H1 (cell line): ENCODE measurements at regions not wholly inside any gene's neighbourhood (a gene's known extent, or its start where the extent isn't known, plus 50 kb on each side); places are given as distances from the start of the nearest gene placed in this dataset.

ENCODE experiments used
- CTCF ChIA-PET: fragments of 300-600 bp; sonication (Branson Sonifier 250); formaldehyde crosslinking; loops from one replicate; lab custom pipeline; 2021; ENCODE audit not compliant: partially characterized antibody; lab: Charles Lee
- POLR2A ChIA-PET: fragments of 300-600 bp; sonication (Branson Sonifier 250); formaldehyde crosslinking; loops from one replicate; lab custom pipeline; 2021; ENCODE audit warnings: inconsistent platforms; ENCODE audit not compliant: partially characterized antibody; lab: Charles Lee
- DNase-seq, 2 experiments: peaks; one replicate each; pipeline versions ENCODE4 v3.0.0 to v3.0.0-alpha.2; 2010 to 2022; ENCODE audit warnings: low spot score in 2 of 2, low read depth in 1 of 2, mixed read lengths in 1 of 2
- FAIRE-seq: peaks from 2 replicates; lab custom pipeline; 2011; peaks lifted over from hg19 to GRCh38; lab: Jason Lieb, UNC
- H2AFZ ChIP-seq: 2 replicates; pipeline ENCODE4 v1.8.1; 2012; ENCODE audit warnings: low read length, inconsistent platforms
- H2AK5ac ChIP-seq: 2 replicates; pipeline ENCODE4 v1.6.1; 2013; ENCODE audit warnings: low read depth, low read length
- H2BK120ac ChIP-seq: replicated peaks from 2 replicates; pipeline ENCODE3; 2013; ENCODE audit warnings: low read depth, low read length, inconsistent platforms
- H2BK12ac ChIP-seq: 2 replicates; pipeline ENCODE4 v1.6.1; 2013; ENCODE audit warnings: low read depth, low read length
- H2BK15ac ChIP-seq: 2 replicates; pipeline ENCODE4 v1.6.1; 2013; ENCODE audit warnings: low read length
- H2BK20ac ChIP-seq: 2 replicates; pipeline ENCODE4 v1.6.1; 2013; ENCODE audit warnings: low read length
- H2BK5ac ChIP-seq: 2 replicates; pipeline ENCODE4 v1.6.1; 2013; ENCODE audit warnings: low read depth, low read length
- H3K14ac ChIP-seq: 2 replicates; pipeline ENCODE4 v1.6.1; 2013; ENCODE audit warnings: inconsistent platforms; ENCODE audit not compliant: insufficient read length
- H3K18ac ChIP-seq: 2 replicates; pipeline ENCODE4 v1.6.1; 2013; ENCODE audit warnings: low read length; ENCODE audit errors: extremely low read depth
- H3K23ac ChIP-seq: 2 replicates; pipeline ENCODE4 v1.6.1; 2013; ENCODE audit warnings: inconsistent platforms; ENCODE audit not compliant: insufficient read length
- H3K23me2 ChIP-seq: 2 replicates; pipeline ENCODE4 v1.6.1; 2013; ENCODE audit warnings: low read depth, low read length
- H3K27ac ChIP-seq: 2 replicates; pipeline ENCODE4 v1.6.1; 2011; ENCODE audit warnings: low read depth, low read length, inconsistent platforms
- H3K27me3 ChIP-seq, 4 experiments: replicated peaks in 1 of 4; 1 replicate in 1 of 4; 2 replicates in 3 of 4; pipeline versions ENCODE4 v1.6.1 to v1.8.1; 2011 to 2013; ENCODE audit warnings: low read length in 3 of 4, mild to moderate bottlenecking in 3 of 4, inconsistent platforms in 2 of 4, mixed read lengths in 2 of 4, moderate library complexity in 1 of 4; ENCODE audit not compliant: control insufficient read depth in 3 of 4, insufficient read depth in 3 of 4; ENCODE audit errors: extremely low read depth in 1 of 4
- H3K36me3 ChIP-seq, 4 experiments: 2 replicates each; pipeline versions ENCODE4 v1.6.1 to v1.8.1; 2011 to 2013; ENCODE audit warnings: mild to moderate bottlenecking in 4 of 4, low read length in 3 of 4, moderate library complexity in 2 of 4, control low read depth in 1 of 4, inconsistent platforms in 1 of 4; ENCODE audit not compliant: insufficient read depth in 4 of 4, control insufficient read depth in 2 of 4
- H3K4ac ChIP-seq: replicated peaks from 2 replicates; pipeline ENCODE3; 2013; ENCODE audit warnings: low read length, low read depth, mixed read lengths, inconsistent platforms; ENCODE audit not compliant: insufficient read length
- H3K4me1 ChIP-seq, 4 experiments: replicated peaks in 1 of 4; 1 replicate in 1 of 4; 2 replicates in 3 of 4; pipeline versions ENCODE4 v1.6.1 to v1.8.1; 2011 to 2013; ENCODE audit warnings: low read length in 3 of 4, inconsistent platforms in 2 of 4, mixed read lengths in 1 of 4; ENCODE audit not compliant: insufficient read depth in 4 of 4, control insufficient read depth in 3 of 4
- H3K4me2 ChIP-seq, 2 experiments: 2 replicates each; pipeline versions ENCODE4 v1.6.1 to v1.8.1; 2011 to 2013; ENCODE audit warnings: low read depth in 2 of 2, low read length in 2 of 2, control low read depth in 1 of 2, inconsistent platforms in 1 of 2, mild to moderate bottlenecking in 1 of 2; ENCODE audit not compliant: insufficient read depth in 1 of 2
- H3K4me3 ChIP-seq, 4 experiments: fragments of 200-600, 300-600 bp in 1 of 4; sonication (generic), shearing (Covaris generic), sonication (Bioruptor Twin) in 1 of 4; 2 replicates each; pipeline versions ENCODE4 v1.5.1 to v1.8.1; 2011 to 2016; ENCODE audit warnings: low read length in 4 of 4, low read depth in 3 of 4, control low read depth in 2 of 4, inconsistent platforms in 2 of 4, mild to moderate bottlenecking in 2 of 4, mixed read lengths in 1 of 4, moderate library complexity in 1 of 4; ENCODE audit not compliant: insufficient read depth in 2 of 4; ENCODE audit errors: extremely low read depth in 1 of 4
- H3K56ac ChIP-seq: replicated peaks from 2 replicates; pipeline ENCODE3; 2013; ENCODE audit warnings: low read depth, mild to moderate bottlenecking, mixed read lengths, low read length, inconsistent platforms; ENCODE audit not compliant: insufficient read length
- H3K79me1 ChIP-seq: 2 replicates; pipeline ENCODE4 v1.6.1; 2013; ENCODE audit warnings: low read depth, low read length, control low read depth
- H3K79me2 ChIP-seq, 2 experiments: 2 replicates each; pipeline versions ENCODE4 v1.6.1 to v1.8.1; 2012 to 2013; ENCODE audit warnings: low read length in 2 of 2, mild to moderate bottlenecking in 2 of 2, inconsistent platforms in 1 of 2; ENCODE audit not compliant: insufficient read depth in 2 of 2, control insufficient read depth in 1 of 2
- H3K9ac ChIP-seq, 4 experiments: replicated peaks in 1 of 4; 1 replicate in 1 of 4; 2 replicates in 3 of 4; pipeline versions ENCODE4 v1.6.1 to v1.8.1; 2011 to 2013; ENCODE audit warnings: low read depth in 3 of 4, low read length in 3 of 4, control low read depth in 2 of 4, mild to moderate bottlenecking in 2 of 4, moderate library complexity in 2 of 4, inconsistent platforms in 1 of 4; ENCODE audit errors: extremely low read depth in 1 of 4
- H3K9me3 ChIP-seq, 2 experiments: 2 replicates each; pipeline versions ENCODE4 v1.6.1 to v1.8.1; 2012 to 2013; ENCODE audit warnings: mild to moderate bottlenecking in 2 of 2, moderate library complexity in 2 of 2, control low read depth in 1 of 2, inconsistent platforms in 1 of 2, low read depth in 1 of 2, low read length in 1 of 2, mixed read lengths in 1 of 2; ENCODE audit not compliant: insufficient read depth in 2 of 2
- H4K20me1 ChIP-seq, 2 experiments: replicated peaks in 1 of 2; 2 replicates each; pipeline versions ENCODE3 to v1.8.1; 2011 to 2013; ENCODE audit warnings: inconsistent platforms in 2 of 2, low read length in 2 of 2, mild to moderate bottlenecking in 1 of 2; ENCODE audit not compliant: insufficient read depth in 2 of 2, control insufficient read depth in 1 of 2
- H4K5ac ChIP-seq: 2 replicates; pipeline ENCODE4 v1.6.1; 2013; ENCODE audit warnings: low read length, low read depth, mixed read lengths, inconsistent platforms; ENCODE audit not compliant: insufficient read length
- H4K8ac ChIP-seq: 2 replicates; pipeline ENCODE4 v1.8.0; 2013; ENCODE audit warnings: mild to moderate bottlenecking, moderate library complexity, low read length, inconsistent platforms; ENCODE audit not compliant: insufficient read depth; ENCODE audit errors: extremely low read depth
- H4K91ac ChIP-seq: replicated peaks from 2 replicates; pipeline ENCODE3; 2013; ENCODE audit warnings: low read length, mixed read lengths, inconsistent platforms; ENCODE audit not compliant: insufficient read length
- CREB1 ChIP-seq: IDR thresholded peaks from 2 replicates; pipeline ENCODE4 v1.6.1; 2012; ENCODE audit warnings: inconsistent platforms
- CTCF ChIP-seq, 3 experiments: IDR thresholded peaks; 1 replicate in 2 of 3; 2 replicates in 1 of 3; pipeline versions ENCODE4 v1.5.1 to v1.6.1; 2011; ENCODE audit warnings: low read length in 3 of 3, mild to moderate bottlenecking in 3 of 3, inconsistent platforms in 2 of 3, low read depth in 1 of 3, moderate library complexity in 1 of 3; ENCODE audit not compliant: insufficient read depth in 1 of 3; ENCODE audit errors: control extremely low read depth in 1 of 3
- JUN ChIP-seq: IDR thresholded peaks from 2 replicates; pipeline ENCODE4 v1.6.1; 2011; ENCODE audit warnings: low read depth, mild to moderate bottlenecking, improper control_type of control experiment, low read length
- KDM5A ChIP-seq: fragments of 200-600 bp; IDR thresholded peaks from 2 replicates; pipeline ENCODE4 v1.7.1; 2012; ENCODE audit warnings: mild to moderate bottlenecking, low read length, inconsistent platforms, mixed read lengths
- SP4 ChIP-seq: IDR thresholded peaks from 2 replicates; pipeline ENCODE4 v1.6.1; 2012; ENCODE audit warnings: low read length, inconsistent platforms
- SRF ChIP-seq: IDR thresholded peaks from 2 replicates; pipeline ENCODE4 v1.6.1; 2011; ENCODE audit warnings: mild to moderate bottlenecking, low read depth, low read length, moderate library complexity
- TBP ChIP-seq: IDR thresholded peaks from 2 replicates; pipeline ENCODE4 v1.6.1; 2011; ENCODE audit warnings: low read depth, low read length, improper control_type of control experiment
- TCF12 ChIP-seq: IDR thresholded peaks from 2 replicates; pipeline ENCODE4 v1.6.1; 2011; ENCODE audit warnings: low read depth, mild to moderate bottlenecking, low read length
- WGBS, 2 experiments: shearing (Covaris generic) in 1 of 2; methylation state at CpG; one replicate each; pipeline versions ENCODE4 v1.1.6 to v1.1.7; 2013 to 2015; ENCODE audit warnings: low lambda C conversion rate in 2 of 2, mixed read lengths in 2 of 2, inconsistent platforms in 1 of 2, low coverage in 1 of 2, missing lambda C conversion rate in 1 of 2; ENCODE audit not compliant: insufficient replicate concordance in 2 of 2, insufficient coverage in 1 of 2, insufficient read length in 1 of 2; ENCODE audit errors: extremely low coverage in 1 of 2, missing lambda C conversion rate in 1 of 2; 5-methylcytosine and 5-hydroxymethylcytosine counted together

DNA sequence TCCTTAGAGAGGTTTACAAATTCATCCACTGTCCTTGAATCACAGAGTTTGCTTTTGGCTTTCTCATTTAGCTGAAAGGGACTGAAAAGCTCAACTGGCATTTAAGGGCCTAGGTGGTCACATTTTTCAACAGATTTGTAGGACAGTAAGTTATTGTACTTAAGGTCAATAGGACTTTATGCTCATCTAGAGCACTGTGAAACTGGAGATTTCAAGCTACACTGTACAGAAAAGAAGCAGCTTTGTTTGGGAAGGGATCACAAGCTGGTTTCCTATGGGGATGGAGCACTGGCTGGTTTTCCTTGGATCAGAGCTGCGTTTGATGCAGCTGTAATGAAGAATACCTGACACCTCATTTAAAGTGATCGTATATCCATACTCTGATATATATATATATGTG is 482.7 kb downstream of the FBXO15 start:
- no peak overlapping the region for H2BK12ac ChIP-seq
- TF ChIP-seq TCF12 (no peak), SP4 (no peak), SRF (no peak), KDM5A (no peak), CTCF (IDR thresholded peaks at IDR 0.05; ENCODE audit: control extremely low read depth in 1 of 3, insufficient read depth in 1 of 3, low read depth in 1 of 3, low read length in 3 of 3) (no peak), JUN (no peak), CREB1 (no peak), TBP (no peak)
- H2AK5ac ChIP-seq, result no peak overlapping the region

More for the DNA sequence above, 482.7 kb downstream of the FBXO15 start:
- Histone ChIP-seq H2BK120ac (no peak overlapping the region), H4K20me1 (no peaks in the 10 kb centered on the region), H3K4ac (no peak overlapping the region), H2AFZ (no peak overlapping the region), H4K5ac (no peak overlapping the region), H3K4me2 (no peak overlapping the region), H3K9ac (no peak overlapping the region), H4K8ac (no peak overlapping the region), H2BK20ac (no peak overlapping the region), H3K4me1 (no peaks in the 10 kb centered on the region), H3K27ac (no peak overlapping the region), H3K9me3 (no peaks in the 10 kb centered on the region), H4K91ac (no peak overlapping the region), H2BK5ac (no peak overlapping the region), H3K79me2 (no peaks in the 10 kb centered on the region), H3K14ac (no peak overlapping the region), H3K18ac (no peak overlapping the region), H3K27me3 (no peaks in the 10 kb centered on the region), H3K23me2 (no peaks in the 10 kb centered on the region), H3K36me3 (no peaks in the 10 kb centered on the region), H3K4me3 (no peak overlapping the region), H2BK15ac (no peak overlapping the region), H3K56ac (no peak overlapping the region), H3K79me1 (no peaks in the 10 kb centered on the region), H3K23ac (no peak overlapping the region)
- DNase-seq, result no peak
- ChIA-PET POLR2A (no interaction called here), CTCF (no interaction called here)
- no peak for FAIRE-seq
- 83% methylated on average over 2 of the region's 2 CpGs; no CpG with 5 or more reads in 1 of the 2 experiments for WGBS, 2 experiments
